G401 (cell line): ENCODE measurements at regions not wholly inside any gene's neighbourhood (a gene's known extent, or its start where the extent isn't known, plus 50 kb on each side); places are given as distances from the start of the nearest gene placed in this dataset.

ENCODE experiments used
- DNase-seq: peaks from one replicate; pipeline ENCODE4 v3.0.0-alpha.2; 2015; ENCODE audit warnings: low spot score
- in situ Hi-C: cut with HindIII; loops from 2 replicates; pipeline ENCODE4 v1.10.0; 2016; ENCODE audit warnings: low sequenced_read_pairs, mixed read lengths

DNA sequence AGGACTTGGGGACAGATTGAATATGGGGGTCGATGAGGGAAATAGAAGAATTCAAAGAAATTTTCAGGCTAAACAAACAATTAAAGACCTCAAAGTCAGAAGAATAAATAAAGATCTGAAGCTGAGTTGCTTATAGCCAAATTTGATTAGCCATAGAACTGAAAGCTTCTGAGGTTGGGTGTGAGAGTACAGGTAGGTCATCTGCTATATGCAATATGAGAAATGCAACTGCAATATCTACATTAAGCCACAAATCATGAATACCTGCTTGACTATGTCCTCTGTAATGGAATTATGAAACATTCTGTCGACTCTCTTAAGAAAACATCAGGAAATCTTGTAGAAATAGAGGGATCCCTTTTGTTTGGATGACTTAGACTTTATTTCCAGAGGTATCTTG is 192.1 kb upstream of the PCDH15 start:
- no peak for DNase-seq
- in situ Hi-C loops = no loop called here

DNA sequence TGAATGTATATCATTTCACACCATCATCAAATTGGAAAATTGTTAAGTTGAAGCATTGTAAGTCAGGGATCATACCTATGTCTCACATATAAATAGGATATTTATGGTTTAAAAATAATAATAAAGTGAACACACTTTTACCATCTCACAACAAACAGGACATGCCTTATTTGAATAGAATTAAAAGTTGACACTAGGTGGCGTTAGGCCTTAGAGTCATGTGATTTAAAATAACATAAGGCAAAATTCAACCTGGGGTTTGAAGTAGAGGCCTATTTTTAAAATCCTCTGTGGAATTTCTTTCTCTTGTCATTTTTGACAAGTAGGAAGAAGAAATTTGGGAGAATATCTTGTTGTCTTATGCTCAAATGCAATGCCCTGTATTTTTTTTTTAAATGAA is 184.7 kb upstream of the PCDH15 start:
- in situ Hi-C loops = no loop called here
- DNase-seq = no peak

DNA sequence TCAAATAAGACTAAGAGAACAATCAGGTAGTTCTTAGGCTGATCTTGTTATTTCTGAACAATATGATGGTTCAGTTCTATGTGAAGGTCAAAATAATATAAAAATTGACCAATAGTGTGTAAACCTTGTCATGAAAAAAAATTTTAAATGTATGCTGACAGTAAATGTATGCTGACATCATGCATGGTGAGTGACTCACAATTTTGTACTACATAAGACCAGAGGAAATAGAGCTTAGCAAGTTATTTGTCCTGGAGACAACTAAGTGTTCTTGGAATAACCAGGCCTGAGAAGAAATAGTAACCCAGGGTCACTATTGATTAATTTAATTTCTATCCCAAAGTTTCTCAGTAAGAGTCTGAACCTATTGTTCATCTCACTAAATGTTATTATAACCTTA is 182.2 kb upstream of the PCDH15 start:
- in situ Hi-C loops = no loop called here
- DNase-seq = no peak

DNA sequence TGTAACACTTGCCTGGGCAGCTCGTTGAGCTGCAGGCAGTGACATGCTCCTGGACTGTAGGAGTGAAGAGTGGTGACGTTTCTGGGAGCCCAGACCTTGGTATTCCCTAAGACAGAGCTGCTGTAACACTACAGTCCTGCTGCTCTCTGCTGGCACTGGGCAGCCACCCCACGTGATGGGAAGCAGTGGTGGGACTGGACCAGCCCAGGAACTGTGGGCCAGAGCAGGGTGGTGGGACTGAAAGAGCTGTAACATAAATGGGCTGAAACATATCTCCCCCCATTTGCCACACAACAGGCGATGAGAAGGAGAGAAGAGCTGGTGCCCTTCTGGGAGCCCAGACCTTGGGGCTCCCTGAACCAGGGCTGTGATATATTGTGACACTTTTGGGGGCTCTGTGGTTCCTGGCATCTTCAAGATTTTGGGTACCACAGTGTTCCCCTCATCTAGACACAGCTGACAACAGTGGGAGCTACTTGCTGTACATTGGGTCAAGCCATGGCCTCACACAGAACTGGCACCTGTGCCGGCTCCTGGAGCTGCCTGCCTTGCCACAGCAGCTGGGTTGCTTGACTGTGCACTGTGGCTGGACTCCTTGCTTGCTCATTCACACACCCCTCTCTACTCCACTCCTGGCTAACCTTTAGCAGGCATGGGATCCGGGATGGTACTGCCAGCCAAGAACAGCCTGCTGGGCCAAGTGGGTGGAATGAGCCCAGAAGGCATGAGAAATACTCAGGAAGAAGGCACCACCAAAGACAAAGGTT is 161.3 kb upstream of the PCDH15 start:
- DNase-seq = no peak
- in situ Hi-C loops = no loop called here

DNA sequence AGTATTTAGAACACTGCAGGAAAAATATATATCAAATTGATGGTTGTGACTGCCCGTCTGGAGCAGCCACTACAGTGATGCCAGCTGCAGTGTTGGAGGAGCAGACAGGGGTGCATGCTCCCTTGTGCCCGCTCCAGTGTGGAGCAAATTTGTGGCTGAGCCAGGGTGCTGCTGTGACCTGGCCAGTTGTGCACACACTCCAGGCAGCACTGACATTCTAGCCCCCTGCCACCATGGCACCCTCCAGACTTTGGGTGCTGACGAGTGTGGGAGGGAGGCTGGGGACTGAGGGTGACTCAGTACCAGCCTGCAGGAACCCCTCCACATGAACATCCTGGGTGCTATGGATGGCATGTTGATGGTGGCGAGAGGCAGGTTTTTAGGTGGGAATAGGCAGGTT is 160.0 kb upstream of the PCDH15 start:
- no peak for DNase-seq
- in situ Hi-C loops = no loop called here

DNA sequence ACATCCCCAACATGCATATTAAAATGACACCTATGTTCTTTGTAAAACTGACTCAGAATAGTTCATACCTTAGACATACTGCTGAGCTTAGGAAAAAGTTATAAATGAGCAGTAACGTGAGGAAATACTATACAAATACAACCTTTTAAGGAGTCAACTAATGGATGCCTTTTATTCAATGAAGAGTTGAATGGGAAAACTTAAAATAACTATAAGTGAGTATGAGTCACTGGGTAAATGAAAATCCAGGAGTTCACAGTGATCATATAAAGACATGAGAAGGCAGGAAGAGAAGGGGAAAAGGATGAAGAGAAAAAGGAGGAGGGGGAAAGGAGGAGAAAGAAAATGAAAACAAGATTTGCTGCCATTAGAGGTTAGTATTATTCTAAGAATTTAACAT is 157.8 kb upstream of the PCDH15 start:
- DNase-seq = no peak
- in situ Hi-C loops = no loop called here

DNA sequence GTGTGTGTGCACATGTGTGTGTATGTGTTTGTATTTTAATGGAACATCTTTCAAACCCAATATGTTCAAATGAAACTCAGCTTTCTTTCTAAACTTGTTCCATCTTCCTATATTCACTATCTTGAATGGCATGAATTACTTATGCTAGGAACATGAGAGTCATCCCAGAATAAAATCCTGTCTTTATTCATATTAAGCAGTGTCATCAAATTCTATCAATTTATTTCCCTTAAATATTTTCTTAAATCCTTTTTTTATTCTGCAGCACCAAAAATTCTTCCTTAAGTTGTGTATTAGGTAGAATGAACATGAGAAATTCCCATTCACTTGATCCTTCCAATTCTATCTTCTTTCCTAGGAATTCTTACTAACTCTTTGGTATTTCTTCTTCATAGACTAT is 146.6 kb upstream of the PCDH15 start:
- DNase-seq = no peak
- in situ Hi-C loops = no loop called here

DNA sequence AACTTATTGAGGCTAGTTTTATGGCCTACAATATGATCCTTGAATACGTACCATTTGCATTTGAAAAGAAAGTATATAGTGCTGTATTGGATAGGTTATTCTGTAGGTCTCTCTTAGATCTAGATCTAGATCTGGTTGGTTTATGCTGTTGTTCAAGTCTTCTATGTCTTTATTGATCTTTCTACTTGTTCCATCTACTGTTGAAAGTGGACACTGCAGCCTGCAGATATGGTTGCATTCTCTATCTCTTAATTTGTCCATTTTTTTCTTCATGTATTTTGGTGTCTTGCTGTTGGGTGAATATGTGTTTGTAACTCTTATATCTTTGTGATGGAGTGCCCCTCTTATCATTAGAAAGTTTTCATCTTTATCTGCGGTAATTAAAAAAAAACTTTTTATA is 139.4 kb upstream of the PCDH15 start:
- in situ Hi-C loops = no loop called here
- DNase-seq = no peak

DNA sequence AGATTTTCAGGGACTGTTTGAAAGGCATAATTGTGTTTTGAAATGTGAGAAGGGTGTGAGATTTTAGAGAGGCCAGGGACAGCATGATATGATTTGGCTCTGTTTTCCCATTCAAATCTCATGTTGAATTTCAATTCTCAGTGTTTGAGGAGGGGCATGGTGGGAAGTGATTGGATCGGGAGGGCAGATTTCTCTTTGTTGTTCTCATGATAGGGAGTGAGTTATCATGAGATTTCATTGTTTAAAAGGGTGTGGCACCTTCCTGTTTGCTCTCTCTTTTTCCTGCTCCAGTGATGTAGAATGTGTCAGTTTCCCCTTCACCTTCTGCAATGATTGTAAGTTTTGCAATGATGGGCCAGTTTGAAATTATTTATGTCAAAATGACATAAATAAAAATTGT is 113.0 kb upstream of the PCDH15 start:
- in situ Hi-C loops = no loop called here
- no peak for DNase-seq

DNA sequence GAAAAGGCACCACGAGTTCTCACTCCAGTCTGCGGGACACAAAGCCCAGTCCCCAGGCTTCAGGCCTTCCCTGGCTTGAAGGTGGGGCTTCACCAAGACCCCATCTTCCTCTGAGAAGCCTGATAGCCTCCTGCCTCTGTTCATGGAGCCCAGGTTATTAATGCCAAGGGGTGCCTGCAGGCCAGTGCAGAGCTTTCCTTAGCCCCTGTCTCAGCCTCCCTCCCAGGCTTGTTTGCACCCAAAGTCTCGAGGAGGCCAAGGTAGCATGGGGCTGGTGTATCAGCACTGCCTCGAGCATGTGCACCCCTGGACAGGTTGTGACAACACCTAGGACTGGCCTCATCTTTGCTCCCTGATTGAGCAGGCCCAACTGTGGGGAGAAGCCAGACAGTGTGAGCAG is 108.1 kb upstream of the PCDH15 start:
- no peak for DNase-seq
- in situ Hi-C loops = no loop called here

DNA sequence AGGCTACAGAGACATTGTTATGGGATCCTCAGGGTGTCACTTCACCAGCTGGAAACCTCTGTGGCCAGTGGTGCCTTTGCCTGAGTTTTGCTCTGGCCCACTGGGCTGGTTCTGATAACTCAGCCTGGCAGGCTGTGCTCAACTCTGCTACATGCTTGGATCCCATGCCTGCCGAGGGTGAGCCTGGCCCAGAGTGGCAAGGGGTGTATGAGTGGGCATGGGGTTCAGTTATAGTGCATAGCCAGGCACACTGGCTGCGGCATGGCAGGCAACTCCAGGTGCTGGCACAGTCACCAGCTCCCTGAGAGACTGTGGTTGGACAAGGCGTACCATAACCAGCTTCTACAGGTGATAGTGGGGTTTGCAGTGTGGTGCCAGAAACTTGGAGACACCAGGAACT is 107.0 kb upstream of the PCDH15 start:
- in situ Hi-C loops = no loop called here
- DNase-seq = no peak

DNA sequence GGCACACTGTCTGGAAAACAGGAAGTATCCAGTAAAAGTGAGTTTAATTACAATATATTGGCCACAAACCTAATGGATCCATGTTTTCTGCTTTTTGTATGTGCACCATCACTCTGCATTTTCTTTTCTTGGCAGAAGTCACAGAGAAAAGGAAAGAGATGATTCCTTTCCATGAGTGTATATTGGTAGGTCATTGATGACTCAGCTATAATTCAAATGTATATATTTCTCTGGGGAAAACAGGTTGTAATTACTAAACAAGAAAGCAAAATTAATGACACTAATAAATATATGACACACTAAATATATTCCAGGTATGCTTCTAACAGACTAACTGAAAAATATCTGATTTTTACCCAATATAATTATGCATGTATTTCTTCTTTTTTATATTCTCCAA is 105.9 kb upstream of the PCDH15 start:
- in situ Hi-C loops = no loop called here
- DNase-seq = no peak

DNA sequence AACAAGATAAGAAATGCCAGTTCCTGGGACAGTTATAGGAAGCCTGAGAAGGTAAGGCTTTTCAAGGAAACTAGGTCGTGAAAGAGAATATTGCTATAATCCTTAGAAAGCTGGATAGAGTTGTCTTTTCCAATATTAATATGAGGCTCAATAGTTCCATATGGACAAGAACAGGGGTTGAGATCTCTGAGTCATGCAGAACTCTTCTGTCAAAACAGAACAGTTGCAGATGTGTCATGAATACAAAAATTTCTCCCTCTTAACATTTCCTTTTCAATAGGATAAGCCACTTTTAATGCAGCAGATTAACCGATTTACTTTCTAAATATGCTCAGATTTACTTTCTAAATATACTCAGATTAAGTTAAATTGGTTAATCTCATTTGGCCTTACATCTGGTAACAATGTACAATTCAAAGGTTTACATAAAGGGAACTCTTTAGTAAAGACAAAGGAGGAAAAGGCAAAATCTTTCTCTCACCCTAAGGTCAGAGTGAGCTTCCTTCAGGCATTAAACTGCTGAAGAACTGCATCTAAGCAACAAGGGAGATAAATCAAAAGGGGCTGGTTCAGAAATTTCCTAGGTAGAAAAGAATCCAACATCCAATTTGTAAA is 104.7 kb upstream of the PCDH15 start:
- in situ Hi-C loops = no loop called here
- DNase-seq = no peak

DNA sequence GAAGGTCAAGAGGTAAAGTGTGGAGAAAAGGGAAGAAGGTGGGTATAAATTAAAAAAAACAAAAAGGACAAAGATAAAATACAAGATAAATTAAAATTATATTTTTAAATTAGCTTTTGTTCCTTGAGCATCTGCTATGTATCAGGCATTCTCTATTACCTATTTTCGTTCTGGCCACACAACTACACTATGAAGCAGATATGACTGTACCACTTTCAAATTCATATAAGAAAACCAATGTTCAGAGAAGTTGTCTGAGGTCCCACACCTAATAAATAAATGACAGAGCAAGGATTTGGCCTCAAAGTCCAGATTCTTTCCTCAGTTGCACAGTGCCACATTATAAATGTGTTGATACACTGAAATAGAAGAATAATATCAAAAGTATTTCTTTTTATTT is 103.8 kb upstream of the PCDH15 start:
- no peak for DNase-seq
- in situ Hi-C loops = no loop called here

DNA sequence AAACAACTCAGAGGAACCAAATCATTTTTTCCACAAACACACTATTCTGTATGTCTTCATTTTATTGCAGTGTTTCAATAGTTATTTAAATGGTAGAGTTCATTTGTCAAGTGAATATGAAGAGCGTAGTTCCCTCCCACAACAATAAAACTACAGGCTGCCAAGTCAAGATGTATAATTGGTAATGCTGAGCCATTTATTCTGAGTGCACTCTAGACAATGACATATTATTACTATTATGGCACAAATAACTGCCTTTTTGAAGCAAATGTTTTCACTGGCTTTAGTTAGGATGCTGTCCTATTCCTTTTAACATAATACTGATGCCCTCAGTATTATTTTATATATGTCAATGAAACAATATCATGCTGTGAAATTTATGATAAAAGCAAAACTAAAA is 102.7 kb upstream of the PCDH15 start:
- no peak for DNase-seq
- in situ Hi-C loops = no loop called here

DNA sequence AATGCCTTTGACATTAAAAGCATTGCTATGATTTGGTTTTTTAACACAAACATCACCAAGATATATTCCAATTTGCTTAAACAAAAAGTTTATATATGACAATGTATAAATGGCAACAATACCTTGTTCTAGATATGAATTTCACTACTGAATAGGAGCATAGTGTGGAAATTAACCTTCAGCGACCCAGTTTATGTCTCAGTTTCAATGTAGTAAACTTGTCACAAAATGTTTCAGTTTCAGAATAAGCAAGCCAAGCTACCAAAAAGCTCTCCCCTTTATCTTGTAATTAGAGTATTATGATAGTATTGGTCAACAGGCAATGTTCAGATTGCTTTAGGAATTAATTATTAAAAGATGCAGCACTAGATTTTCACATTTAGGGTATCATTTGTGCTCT is 99.6 kb upstream of the PCDH15 start:
- no peak for DNase-seq
- in situ Hi-C loops = no loop called here

DNA sequence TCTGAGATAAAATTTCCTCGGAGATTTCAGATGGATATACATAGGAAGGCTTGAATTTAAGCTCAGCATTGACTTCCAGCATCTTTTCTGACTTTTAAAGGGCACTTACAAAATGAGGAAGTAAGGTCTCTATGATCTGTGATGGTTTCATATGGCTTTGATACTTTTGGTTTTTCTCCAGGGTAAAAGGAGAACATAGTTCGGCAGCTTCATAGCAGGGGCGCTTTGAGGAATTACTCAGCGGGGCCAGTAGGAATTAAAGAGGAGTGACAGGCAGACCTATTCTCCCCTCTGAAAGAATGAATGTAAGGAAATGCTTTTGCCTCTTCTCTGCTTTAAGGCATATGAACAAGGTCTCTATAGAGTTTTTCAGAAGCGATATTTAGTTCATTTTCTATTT is 80.0 kb upstream of the PCDH15 start:
- no peak for DNase-seq
- in situ Hi-C loops = no loop called here

DNA sequence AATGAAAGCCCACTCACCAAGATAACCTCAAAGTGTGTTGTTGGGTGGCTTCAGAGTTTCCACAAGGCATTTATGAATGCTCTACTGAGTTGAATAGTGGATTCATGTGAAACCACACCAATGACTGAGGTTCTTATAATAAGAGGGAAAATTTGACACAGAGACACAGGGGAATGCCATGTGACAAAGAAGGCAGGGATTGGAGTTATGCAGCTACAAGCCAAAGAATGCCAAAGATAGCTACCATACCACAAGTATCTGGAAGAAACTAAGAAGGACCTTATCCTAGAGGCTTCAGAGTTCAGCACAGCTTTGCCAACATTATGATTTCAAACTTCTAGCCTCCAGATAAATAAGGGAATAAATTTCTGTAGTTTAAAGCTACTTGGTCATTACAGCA is 68.0 kb upstream of the PCDH15 start:
- DNase-seq = no peak
- in situ Hi-C loops = no loop called here

DNA sequence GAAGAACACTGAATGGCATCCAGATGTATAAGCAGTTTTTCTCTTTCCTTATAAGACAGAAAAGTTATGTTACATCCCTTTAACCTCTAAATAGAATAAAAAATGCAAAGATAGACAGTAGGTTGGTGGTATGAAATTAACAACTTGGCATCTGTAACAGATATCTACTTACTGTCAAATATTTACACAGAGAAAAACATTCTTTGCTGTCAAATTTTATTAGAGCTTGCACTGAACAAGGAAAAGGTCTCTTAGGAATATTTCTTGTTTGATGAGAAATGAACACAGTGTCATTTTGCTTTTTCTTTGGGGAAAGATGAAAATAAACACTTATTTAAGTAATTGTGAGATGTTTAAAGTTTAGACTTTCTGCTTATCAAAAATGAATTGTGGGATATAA is 65.6 kb upstream of the PCDH15 start:
- in situ Hi-C loops = no loop called here

DNA sequence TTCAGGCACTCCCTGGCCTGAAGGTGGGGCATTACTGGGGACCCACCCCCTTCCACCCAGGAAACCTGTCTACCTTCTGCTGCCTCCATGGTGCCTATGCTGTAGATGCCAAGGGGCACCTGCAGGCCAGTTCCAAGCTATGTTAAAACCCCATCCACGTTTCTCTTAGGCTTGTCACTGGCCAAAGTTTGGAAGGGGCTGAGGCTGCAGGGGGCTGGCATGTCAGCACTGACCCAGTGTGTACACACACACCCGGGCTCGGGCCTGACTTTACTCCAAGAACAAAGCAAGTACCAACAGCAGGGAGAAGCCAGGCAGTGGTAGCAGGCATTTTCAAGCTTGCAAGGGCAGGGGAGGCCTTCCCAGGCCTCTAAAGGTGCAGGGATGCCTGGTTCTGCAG is 53.8 kb upstream of the PCDH15 start:
- DNase-seq = no peak
- in situ Hi-C loops = no loop called here

More for the DNA sequence above, 65.6 kb upstream of the PCDH15 start:
- no peak for DNase-seq

DNA sequence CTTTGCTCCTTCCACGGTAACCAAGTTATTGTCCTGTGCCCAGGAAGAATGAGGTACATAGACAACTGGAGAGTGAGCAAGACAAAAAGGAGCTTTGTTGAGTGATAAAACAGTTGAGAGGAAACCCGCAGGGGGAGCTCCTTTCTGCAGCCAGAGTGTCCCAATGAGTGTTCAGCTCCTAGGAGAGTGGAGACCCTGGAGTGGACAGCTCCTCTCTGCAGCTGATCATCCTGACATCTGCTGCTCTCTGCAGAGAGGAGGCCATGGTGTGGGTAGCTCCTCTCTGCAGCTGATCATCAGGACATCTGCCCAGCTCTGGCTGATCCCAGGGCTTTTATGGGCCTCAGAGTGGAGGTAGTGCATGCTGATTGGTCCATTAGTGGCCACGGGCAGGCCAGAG is 53.4 kb upstream of the PCDH15 start:
- DNase-seq = no peak
- in situ Hi-C loops = no loop called here
